Myocyte (in vitro differentiated cells): ENCODE measurements at regions not wholly inside any gene's neighbourhood (a gene's known extent, or its start where the extent isn't known, plus 50 kb on each side); places are given as distances from the start of the nearest gene placed in this dataset.

Source experiments
- DNase-seq: peaks from one replicate; pipeline ENCODE4 v3.0.0-alpha.2; 2012; ENCODE audit warnings: low read depth

GRCh38 chr3:44048196-44048924 lies 193.3 kb upstream of the TOPAZ1 start:
- no peak for DNase-seq

GRCh38 chr3:44048949-44049348 lies 192.7 kb upstream of the TOPAZ1 start:
- no peak for DNase-seq

- no peak for DNase-seq
These were observed 191.6 kb upstream of the TOPAZ1 start for GRCh38 chr3:44050101-44050500.

- DNase-seq: no peak
These were observed 190.8 kb upstream of the TOPAZ1 start for GRCh38 chr3:44050867-44051266.

- DNase-seq: no peak
These were observed 185.7 kb upstream of the TOPAZ1 start for GRCh38 chr3:44055951-44056350.

GRCh38 chr3:44056446-44057240 lies 185.0 kb upstream of the TOPAZ1 start:
- DNase-seq: peak; percentile 54

GRCh38 chr3:44058022-44058867 lies 183.4 kb upstream of the TOPAZ1 start:
- DNase-seq: peak; percentile 45

GRCh38 chr3:44058868-44059203 lies 182.8 kb upstream of the TOPAZ1 start:
- DNase-seq: no peak

GRCh38 chr3:44060164-44060563 lies 181.5 kb upstream of the TOPAZ1 start:
- no peak for DNase-seq

- no peak for DNase-seq
These were observed 180.4 kb upstream of the TOPAZ1 start for GRCh38 chr3:44061268-44061667.

- no peak for DNase-seq
These were observed 179.7 kb upstream of the TOPAZ1 start for GRCh38 chr3:44061961-44062360.

GRCh38 chr3:44065311-44066094 lies 176.2 kb upstream of the TOPAZ1 start:
- DNase-seq: peak; percentile 72

GRCh38 chr3:44066806-44067205 lies 174.9 kb upstream of the TOPAZ1 start:
- DNase-seq: peak; percentile 31

GRCh38 chr3:44067431-44067830 lies 174.3 kb upstream of the TOPAZ1 start:
- DNase-seq: no peak

GRCh38 chr3:44068753-44069152 lies 172.9 kb upstream of the TOPAZ1 start:
- no peak for DNase-seq

GRCh38 chr3:44069276-44069675 lies 172.4 kb upstream of the TOPAZ1 start:
- DNase-seq: no peak

- no peak for DNase-seq
These were observed 170.7 kb upstream of the TOPAZ1 start for GRCh38 chr3:44070841-44071546.

GRCh38 chr3:44072601-44073540 lies 168.8 kb upstream of the TOPAZ1 start:
- DNase-seq: no peak

- DNase-seq: no peak
These were observed 167.5 kb upstream of the TOPAZ1 start for GRCh38 chr3:44074181-44074580.
